Stimulated activated CD8-positive, alpha-beta memory T cell treated with anti-CD3 and anti-CD28 coated beads, Interleukin-12 subunit alpha, Interleukin-12 subunit beta, amount 100 ng/mL, for 4 hours (primary cell): ENCODE measurements at regions not wholly inside any gene's neighbourhood (a gene's known extent, or its start where the extent isn't known, plus 50 kb on each side); places are given as distances from the start of the nearest gene placed in this dataset.
A peak's percentile ranks its signal among the peaks of the same experiment; 100 is the strongest.
"Not testable (repeated sequence)": the region's sequence is repeated elsewhere in the genome, so short reads cannot be mapped to it uniquely, and the experiment has no call there.

Experiments used
- DNase-seq: peaks from one replicate; pipeline ENCODE4 v3.0.0-alpha.2; 2020; ENCODE audit warnings: low read depth

DNA sequence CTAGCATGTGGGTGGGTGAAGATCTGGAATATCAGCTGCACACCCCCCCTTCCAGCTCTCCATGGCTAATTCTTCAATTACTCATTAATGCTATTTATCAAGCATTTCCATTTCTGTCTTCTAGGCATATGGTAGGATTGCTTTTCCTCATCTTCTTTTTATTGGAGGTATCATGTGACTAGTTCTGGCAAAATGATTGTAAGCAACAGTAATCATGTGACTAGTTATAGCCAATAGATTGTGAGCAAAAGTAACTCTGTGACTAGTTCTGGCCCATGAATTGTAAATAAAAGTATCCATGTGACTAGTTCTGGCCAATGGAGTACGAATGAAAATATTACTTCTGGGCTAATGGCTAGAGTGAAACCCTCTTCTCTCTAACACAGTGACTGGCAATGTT lies 107.0 kb upstream of the TMEM132E start:
- DNase-seq = no peak

DNA sequence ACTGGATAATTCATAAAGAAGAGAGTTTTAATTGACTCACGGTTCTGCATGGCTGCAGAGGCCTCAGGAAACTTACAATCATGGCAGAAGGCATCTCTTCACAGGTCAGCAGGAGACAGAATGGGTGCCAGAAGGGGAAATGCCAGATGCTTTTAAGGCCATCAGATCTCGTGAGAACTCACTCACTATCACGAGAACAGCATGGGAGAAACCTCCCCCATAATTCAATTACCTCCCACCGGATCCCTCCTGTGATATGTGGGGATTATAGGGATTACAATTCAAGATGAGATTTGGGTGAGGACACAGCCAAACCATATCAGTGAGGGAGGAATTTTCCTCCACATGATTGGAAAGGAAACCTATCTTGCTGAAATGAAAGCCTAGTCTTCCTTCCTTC lies 108.1 kb upstream of the TMEM132E start:
- DNase-seq = not testable (repeated sequence)

- no peak for DNase-seq
Observed at GRCh38 chr17:34465789-34466188, 102.8 kb upstream of the CCL1 start.

GRCh38 chr17:34464812-34465211 lies 101.8 kb upstream of the CCL1 start:
- DNase-seq = no peak

DNA sequence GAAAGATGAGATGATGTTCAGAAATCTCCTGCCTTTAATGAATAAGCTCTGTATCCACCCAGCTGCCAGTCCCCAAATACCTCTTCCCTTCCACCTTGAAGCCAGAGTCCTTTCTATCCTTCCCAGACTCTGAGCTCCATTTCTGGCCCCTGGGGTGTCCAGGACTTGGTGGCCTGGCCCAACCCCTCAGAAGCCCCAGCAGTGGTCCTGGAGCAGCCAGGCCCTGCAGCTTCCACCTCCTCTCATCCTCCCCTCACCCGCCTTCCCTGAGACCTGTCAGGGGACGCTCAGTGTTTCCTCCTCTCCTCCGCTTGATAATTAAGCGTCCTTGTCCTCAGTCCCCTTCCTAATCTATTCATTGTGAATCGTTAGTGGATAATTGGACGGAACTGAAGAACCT lies 95.2 kb upstream of the CCL1 start:
- no peak for DNase-seq

GRCh38 chr17:34456121-34456520 lies 93.1 kb upstream of the CCL1 start:
- DNase-seq = no peak

GRCh38 chr17:34452769-34453168 lies 89.7 kb upstream of the CCL1 start:
- DNase-seq = no peak

GRCh38 chr17:34451313-34451712 lies 88.3 kb upstream of the CCL1 start:
- no peak for DNase-seq

DNA sequence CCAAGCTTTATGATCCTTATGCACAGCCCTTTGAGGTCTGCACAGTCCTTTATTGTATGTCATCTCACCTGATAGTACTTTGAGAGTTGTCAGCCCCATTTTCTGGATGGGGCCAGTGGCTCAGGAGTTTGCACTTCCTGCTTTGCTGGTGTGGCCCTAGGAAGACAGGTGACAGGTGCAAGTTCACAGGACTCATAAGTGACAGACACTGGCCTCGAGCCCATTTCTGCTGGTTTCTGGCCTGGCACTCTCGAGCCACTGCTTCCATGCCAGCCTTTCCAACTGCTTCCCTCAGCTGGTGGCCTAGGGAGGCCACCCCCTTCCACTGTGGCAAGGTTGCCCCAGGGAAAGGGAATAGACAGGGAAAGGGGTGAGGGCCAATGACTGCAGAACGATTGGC lies 84.4 kb upstream of the CCL1 start:
- no peak for DNase-seq

DNA sequence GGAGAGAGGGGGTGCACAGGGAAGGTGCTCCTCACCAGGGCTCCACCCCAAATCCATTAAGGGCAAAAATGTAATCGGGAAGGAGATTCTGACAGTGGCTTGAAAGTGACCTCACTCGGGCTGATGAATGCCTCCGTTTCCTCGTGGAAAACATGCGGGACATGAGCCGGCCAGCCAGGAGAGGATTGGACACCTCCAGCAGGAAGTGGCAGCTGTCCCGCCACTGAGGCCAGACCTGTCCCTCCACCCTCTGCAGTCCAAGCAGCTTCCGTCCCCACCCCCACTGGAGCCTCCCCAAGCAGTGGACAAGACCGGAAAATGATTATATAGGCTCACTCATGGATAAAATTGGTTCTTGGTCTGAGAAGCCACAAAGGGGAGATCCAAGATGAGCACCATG lies 82.1 kb upstream of the CCL1 start:
- DNase-seq = no peak

GRCh38 chr17:34443619-34444469 lies 80.8 kb upstream of the CCL1 start:
- DNase-seq = no peak

DNA sequence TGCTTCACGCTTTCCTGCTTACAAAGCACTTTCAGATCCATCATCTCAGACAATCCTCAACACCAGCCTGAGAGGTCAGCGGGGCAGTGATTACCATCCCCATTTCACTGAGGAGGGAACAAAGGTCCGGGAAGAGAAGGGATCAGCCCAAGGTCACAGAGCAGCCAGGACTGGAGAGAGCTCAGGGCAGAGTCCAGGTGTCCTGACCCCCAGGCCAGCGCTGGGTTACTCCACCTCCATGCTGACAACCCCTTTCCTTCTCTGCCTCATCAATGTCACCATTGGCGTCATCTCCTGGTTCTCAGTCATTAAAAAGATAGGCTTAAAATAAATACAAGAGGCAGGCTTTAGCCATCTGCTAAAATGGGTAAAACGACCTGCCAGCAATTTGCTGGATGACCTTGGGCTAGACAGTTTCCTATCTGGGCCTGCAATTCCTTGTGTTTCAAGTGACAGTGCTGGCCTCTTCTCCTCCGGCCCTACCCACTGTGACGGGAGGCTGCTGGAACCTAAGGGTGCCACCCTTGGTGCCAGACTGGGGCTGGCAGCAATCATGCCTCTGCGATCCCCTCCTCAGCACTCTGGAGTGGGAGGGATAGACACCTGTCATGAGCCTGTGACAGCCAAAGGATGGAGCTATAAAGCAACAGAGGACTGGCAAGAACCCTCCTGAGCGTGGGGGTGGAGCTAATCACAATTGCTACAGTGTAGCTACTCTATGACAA lies 79.5 kb upstream of the CCL1 start:
- DNase-seq = no peak

DNA sequence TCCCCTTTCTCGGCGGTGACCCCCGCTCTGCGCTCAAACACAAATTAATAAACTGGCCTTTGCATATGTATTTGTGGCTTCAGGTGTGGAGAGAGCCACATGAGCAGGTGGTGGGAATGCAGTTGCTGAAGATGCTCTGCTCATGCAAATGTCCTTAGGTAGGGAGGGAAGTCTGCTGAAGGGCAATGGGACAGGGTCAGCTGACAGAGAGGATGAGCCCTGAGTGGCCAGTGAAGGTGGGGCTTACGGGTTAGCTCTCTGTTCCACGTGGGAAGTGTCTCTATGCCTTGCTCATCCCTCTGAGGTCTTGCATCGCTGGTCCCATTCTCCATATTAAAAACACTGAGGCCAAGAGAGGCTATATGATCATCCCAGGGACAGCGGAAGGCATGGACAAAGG lies 74.2 kb upstream of the CCL1 start:
- no peak for DNase-seq

- no peak for DNase-seq
Observed at GRCh38 chr17:34436607-34437006, 73.6 kb upstream of the CCL1 start.

DNA sequence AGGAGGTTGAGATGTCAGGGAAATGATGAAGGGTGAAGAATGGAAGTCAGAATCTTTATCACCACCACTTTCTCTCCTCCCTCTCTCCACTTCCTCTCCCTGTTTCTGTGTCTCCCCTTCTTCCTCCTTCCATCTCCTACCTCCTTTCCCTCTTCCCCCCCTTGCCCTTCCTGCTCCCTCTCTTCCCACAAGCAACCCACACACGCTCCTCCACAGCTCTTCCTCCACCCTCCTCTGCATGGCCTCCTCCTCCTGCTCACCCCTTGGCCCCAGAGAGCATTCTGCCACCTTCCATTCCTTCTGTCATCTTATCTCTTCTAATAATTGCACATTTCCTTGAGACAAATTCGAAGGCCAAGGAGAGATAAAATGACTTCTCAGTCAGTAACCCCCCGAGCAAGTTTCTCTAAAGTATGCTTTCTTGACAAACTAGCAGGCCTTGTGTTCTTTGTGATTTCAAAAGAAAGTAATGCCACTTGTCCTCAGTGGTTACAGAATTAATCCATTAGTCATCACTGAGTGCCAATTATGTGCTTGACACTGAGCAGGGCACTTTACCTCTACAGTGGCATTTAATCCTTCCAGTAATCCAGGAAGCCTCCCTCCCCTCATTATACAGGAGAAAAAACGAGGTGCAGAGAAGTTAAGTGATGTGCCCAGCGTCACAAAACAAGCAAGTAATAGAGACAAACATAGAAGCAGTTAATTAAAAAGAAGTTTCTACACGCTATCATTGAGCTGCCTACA lies 72.3 kb upstream of the CCL1 start:
- no peak for DNase-seq

- DNase-seq = no peak
Observed at GRCh38 chr17:34434052-34434451, 71.0 kb upstream of the CCL1 start.

DNA sequence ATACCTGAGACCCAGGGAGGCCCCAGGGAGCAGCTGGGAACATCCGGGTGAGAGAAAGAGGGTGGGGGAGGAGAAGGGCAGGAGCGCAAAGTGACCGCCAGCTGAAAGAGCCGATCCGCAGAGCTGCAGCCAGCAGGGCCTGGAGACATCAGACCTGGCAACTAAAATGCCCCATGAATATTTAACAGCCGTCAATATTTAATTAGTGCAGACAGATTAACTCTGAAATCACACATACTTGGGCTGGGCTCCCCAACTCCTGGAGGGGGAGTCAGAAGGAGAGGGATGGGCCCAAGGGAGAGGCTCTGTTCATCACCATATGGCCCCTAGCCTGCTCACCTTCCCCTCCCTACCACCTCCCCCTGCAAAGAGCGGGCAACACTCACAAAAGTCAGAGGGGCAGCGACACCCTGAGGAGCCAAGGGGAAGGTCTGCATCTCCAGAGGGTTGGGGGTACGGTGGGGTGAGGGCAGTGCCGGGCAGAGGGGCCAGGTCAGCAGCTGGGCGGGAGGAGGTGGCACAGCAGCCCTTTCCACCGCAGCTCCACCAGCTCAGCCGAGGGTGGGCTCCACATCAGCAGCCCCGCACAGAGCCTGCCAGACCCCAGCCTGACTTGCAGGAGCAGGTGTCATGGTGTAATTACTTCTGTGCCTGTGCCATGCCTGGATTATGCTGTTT lies 61.9 kb upstream of the CCL1 start:
- DNase-seq = no peak

DNA sequence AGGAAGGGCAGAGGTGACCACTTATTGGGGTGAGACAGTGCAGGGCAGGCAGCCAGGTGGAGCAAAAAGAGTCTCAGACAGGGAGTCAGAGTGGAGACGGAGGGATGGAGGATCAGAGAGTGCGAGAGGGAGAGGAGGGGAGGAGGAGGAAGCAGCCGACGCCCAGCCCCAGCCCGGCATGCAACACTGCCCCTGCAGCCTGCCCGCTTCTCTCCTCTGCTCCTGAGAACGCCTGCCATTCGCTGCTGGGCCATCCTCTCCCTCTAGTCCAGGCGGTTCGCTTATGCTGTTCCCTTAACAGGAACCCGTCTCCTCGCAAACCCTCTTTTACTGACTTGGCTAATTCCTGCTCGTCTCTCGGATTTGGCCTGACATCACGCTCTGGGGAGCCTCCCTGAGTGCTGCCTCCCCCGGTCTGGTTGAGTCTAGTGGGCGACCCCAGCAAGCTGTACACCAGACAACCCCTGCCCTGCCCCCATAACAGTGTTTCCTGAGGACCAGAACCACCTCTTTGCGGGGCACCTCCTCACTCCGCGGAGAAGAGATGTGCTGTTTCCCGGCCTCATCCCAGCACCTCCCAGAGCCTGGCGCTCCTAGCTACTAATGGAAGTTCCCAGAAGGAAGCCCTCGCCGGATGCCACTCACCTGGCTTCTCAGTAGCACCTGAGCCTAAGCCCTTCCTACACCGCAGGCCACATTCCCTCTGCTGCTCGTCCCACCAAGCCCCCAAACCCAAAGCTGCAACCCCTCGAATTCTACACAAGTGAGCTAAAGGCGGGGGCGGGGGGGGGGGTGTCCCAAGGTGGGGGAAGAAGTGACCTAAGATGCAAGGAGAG lies 61.2 kb upstream of the CCL1 start:
- DNase-seq = no peak

GRCh38 chr17:34423315-34423714 lies 60.3 kb upstream of the CCL1 start:
- not testable (repeated sequence) for DNase-seq

GRCh38 chr17:34420900-34421299 lies 57.9 kb upstream of the CCL1 start:
- DNase-seq = no peak

- peak; percentile 25 for DNase-seq
Observed at GRCh38 chr17:34420254-34420766, 57.3 kb upstream of the CCL1 start.
